SU-DHL-6 (cell line): ENCODE measurements at regions not wholly inside any gene's neighbourhood (a gene's known extent, or its start where the extent isn't known, plus 50 kb on each side); places are given as distances from the start of the nearest gene placed in this dataset.

Experiments used
- H2AFZ ChIP-seq: fragments of 200-600 bp; sonication (generic); 2 replicates; pipeline ENCODE4 v1.6.1; 2014; ENCODE audit warnings: low read depth, mild to moderate bottlenecking, moderate library complexity, mixed read lengths, antibody characterized with exemption, low read length; ENCODE audit not compliant: severe bottlenecking
- H3F3A ChIP-seq: fragments of 200-600 bp; shearing (Covaris generic); 2 replicates; pipeline ENCODE4 v1.6.0; 2016; ENCODE audit warnings: antibody characterized with exemption, mild to moderate bottlenecking; ENCODE audit not compliant: insufficient read depth
- H3K27ac ChIP-seq: fragments of 200-600 bp; sonication (generic); 2 replicates; pipeline ENCODE4 v1.5.1; 2016; ENCODE audit warnings: low read depth, mild to moderate bottlenecking, low read length, moderate library complexity, mixed read lengths
- H3K27me3 ChIP-seq: fragments of 200-600 bp; sonication (generic), shearing (Covaris generic); 2 replicates; pipeline ENCODE4 v1.6.0; 2014; ENCODE audit warnings: mild to moderate bottlenecking, low read length
- H3K36me3 ChIP-seq: fragments of 200-600 bp; sonication (generic); 2 replicates; pipeline ENCODE4 v1.6.1; 2014; ENCODE audit warnings: mild to moderate bottlenecking, low read length, mixed read lengths
- H3K4me2 ChIP-seq: fragments of 300-600, 200-600 bp; shearing (Covaris generic), sonication (generic); 2 replicates; pipeline ENCODE4 v1.6.0; 2014; ENCODE audit warnings: low read length, low read depth, mild to moderate bottlenecking; ENCODE audit not compliant: poor library complexity, severe bottlenecking
- H3K4me3 ChIP-seq: fragments of 200-600 bp; sonication (generic); 2 replicates; pipeline ENCODE4 v1.5.1; 2014; ENCODE audit warnings: antibody characterized with exemption, low read length, mild to moderate bottlenecking, mixed read lengths; ENCODE audit not compliant: insufficient read depth, poor library complexity, severe bottlenecking
- H3K79me2 ChIP-seq: fragments of 200-600 bp; sonication (generic); 2 replicates; pipeline ENCODE4 v1.6.1; 2014; ENCODE audit warnings: mild to moderate bottlenecking, low read length, moderate library complexity; ENCODE audit not compliant: insufficient read depth
- H3K9ac ChIP-seq: fragments of 200-600 bp; sonication (generic); 2 replicates; pipeline ENCODE4 v1.7.0; 2014; ENCODE audit warnings: mild to moderate bottlenecking, low read length
- H3K9me2 ChIP-seq: fragments of 200-600 bp; sonication (generic); replicated peaks from 2 replicates; pipeline ENCODE4 v1.6.1; 2014; ENCODE audit warnings: low read length; ENCODE audit not compliant: insufficient read depth
- H3K9me3 ChIP-seq: fragments of 200-600 bp; sonication (generic); 2 replicates; pipeline ENCODE4 v1.6.1; 2014; ENCODE audit warnings: low read length, mixed read lengths; ENCODE audit not compliant: insufficient read depth
- H4K20me1 ChIP-seq: fragments of 200-600 bp; sonication (generic); 2 replicates; pipeline ENCODE4 v1.6.1; 2014; ENCODE audit warnings: low read depth, mild to moderate bottlenecking, antibody characterized with exemption, low read length, moderate library complexity, mixed read lengths
- EZH2phosphoT487 ChIP-seq: fragments of 200-600 bp; sonication (generic), shearing (Covaris generic); conservative IDR thresholded peaks from 2 replicates; pipeline ENCODE4 v1.6.1; 2018; ENCODE audit warnings: mild to moderate bottlenecking, antibody characterized with exemption, low read length, moderate library complexity, mixed read lengths
- TF ChIP-seq, protein P1 (sequence below): fragments of 200-600 bp; sonication (generic); IDR thresholded peaks from one replicate; pipeline ENCODE4 v1.5.1; 2017; ENCODE audit warnings: antibody characterized with exemption, mild to moderate bottlenecking, low read length, moderate library complexity; ENCODE audit not compliant: insufficient read depth, poor library complexity, severe bottlenecking

GRCh38 chr4:155582971-155583437, 83.6 kb upstream of the GUCY1A1 start:
- Histone ChIP-seq H3K27me3 (no peaks in the 10 kb centered on the region), H3K9ac (no peak overlapping the region), H3K36me3 (no peaks in the 10 kb centered on the region), H3K4me2 (no peak overlapping the region), H3K27ac (no peak overlapping the region), H3K4me3 (no peak overlapping the region), H4K20me1 (no peaks in the 10 kb centered on the region), H2AFZ (no peak overlapping the region), H3K9me3 (no peaks in the 10 kb centered on the region), H3F3A (no peaks in the 10 kb centered on the region), H3K79me2 (no peaks in the 10 kb centered on the region), H3K9me2 (no peaks in the 10 kb centered on the region)
- no peak for TF ChIP-seq EZH2phosphoT487
- TF ChIP-seq, protein P1, sequence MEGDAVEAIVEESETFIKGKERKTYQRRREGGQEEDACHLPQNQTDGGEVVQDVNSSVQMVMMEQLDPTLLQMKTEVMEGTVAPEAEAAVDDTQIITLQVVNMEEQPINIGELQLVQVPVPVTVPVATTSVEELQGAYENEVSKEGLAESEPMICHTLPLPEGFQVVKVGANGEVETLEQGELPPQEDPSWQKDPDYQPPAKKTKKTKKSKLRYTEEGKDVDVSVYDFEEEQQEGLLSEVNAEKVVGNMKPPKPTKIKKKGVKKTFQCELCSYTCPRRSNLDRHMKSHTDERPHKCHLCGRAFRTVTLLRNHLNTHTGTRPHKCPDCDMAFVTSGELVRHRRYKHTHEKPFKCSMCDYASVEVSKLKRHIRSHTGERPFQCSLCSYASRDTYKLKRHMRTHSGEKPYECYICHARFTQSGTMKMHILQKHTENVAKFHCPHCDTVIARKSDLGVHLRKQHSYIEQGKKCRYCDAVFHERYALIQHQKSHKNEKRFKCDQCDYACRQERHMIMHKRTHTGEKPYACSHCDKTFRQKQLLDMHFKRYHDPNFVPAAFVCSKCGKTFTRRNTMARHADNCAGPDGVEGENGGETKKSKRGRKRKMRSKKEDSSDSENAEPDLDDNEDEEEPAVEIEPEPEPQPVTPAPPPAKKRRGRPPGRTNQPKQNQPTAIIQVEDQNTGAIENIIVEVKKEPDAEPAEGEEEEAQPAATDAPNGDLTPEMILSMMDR = no peak

GRCh38 chr4:155582041-155582440, 84.6 kb upstream of the GUCY1A1 start:
- Histone ChIP-seq H3K9ac (no peak overlapping the region), H3K4me2 (no peak overlapping the region), H3F3A (no peaks in the 10 kb centered on the region)

DNA sequence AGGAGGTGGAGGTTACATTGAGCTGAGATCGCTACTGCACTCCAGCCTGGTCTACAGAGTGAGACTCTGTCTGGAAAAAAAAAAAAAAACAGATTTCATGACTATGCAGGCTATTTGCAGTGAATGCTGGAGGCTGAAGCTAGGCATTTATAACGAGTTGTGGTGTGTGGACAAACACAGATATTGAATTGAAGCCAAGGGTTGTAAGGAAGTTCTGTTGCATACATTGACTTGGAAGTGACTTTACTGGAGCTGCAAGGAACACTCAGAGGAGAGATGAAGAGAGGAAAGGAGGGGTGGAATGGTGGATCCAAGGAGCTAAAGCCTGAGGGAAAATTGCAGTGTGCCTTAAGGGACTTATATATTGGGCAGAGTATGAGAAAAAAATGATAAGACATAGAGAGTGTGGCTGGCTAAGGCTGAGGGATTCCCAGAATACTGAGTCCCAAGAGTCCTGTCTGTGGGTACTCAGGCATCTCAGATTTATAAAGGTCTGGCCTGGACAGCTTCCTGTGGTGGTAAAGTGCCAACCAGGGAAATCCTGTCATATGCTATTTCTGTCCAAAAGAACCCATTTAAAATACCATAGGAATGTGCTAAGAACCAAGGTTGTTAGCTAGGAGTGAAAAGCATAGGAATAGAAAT, 87.8 kb upstream of the GUCY1A1 start:
- no peaks in the 10 kb centered on the region for H3K27me3 ChIP-seq
- no peaks in the 10 kb centered on the region for H3F3A ChIP-seq
- H3K79me2 ChIP-seq = no peaks in the 10 kb centered on the region
- no peak for TF ChIP-seq EZH2phosphoT487
- TF ChIP-seq, protein P1 = no peak
- H3K9me2 ChIP-seq = no peaks in the 10 kb centered on the region
- H3K9ac ChIP-seq = no peak overlapping the region
- H3K4me2 ChIP-seq = no peak overlapping the region
- no peaks in the 10 kb centered on the region for H3K9me3 ChIP-seq
- H3K4me3 ChIP-seq = no peak overlapping the region
- no peaks in the 10 kb centered on the region for H4K20me1 ChIP-seq
- no peak overlapping the region for H2AFZ ChIP-seq
- H3K36me3 ChIP-seq = no peaks in the 10 kb centered on the region
- no peak overlapping the region for H3K27ac ChIP-seq

More at GRCh38 chr4:155582041-155582440, 84.6 kb upstream of the GUCY1A1 start:
- Histone ChIP-seq H3K4me3 (no peak overlapping the region), H3K79me2 (no peaks in the 10 kb centered on the region), H3K27me3 (no peaks in the 10 kb centered on the region), H3K27ac (no peak overlapping the region), H3K9me3 (no peaks in the 10 kb centered on the region), H2AFZ (no peak overlapping the region), H3K36me3 (no peaks in the 10 kb centered on the region), H4K20me1 (no peaks in the 10 kb centered on the region), H3K9me2 (no peaks in the 10 kb centered on the region)
- TF ChIP-seq, protein P1 = no peak
- TF ChIP-seq EZH2phosphoT487 = no peak
